H9 (cell line): ENCODE measurements at regions not wholly inside any gene's neighbourhood (a gene's known extent, or its start where the extent isn't known, plus 50 kb on each side); places are given as distances from the start of the nearest gene placed in this dataset.

Source experiments
- DNase-seq: peaks from one replicate; pipeline ENCODE4 v3.0.0-alpha.2; 2017
- H2AFZ ChIP-seq: one replicate; pipeline ENCODE4 v1.6.1; 2013; ENCODE audit warnings: mild to moderate bottlenecking, low read length, control low read depth, moderate library complexity
- H2AK5ac ChIP-seq: 2 replicates; pipeline ENCODE4 v1.6.1; 2013; ENCODE audit warnings: low read length, control low read depth, mixed read lengths; ENCODE audit not compliant: insufficient read length
- H2BK120ac ChIP-seq: one replicate; pipeline ENCODE4 v1.6.1; 2013; ENCODE audit warnings: low read depth, mild to moderate bottlenecking, low read length, control low read depth, inconsistent platforms; ENCODE audit not compliant: poor library complexity, severe bottlenecking
- H2BK12ac ChIP-seq: 2 replicates; pipeline ENCODE4 v1.6.1; 2013; ENCODE audit warnings: low read length, control low read depth, mixed read lengths, low read depth; ENCODE audit not compliant: insufficient read length
- H2BK15ac ChIP-seq: 2 replicates; pipeline ENCODE4 v1.6.1; 2013; ENCODE audit warnings: low read depth, low read length, control low read depth
- H2BK20ac ChIP-seq: one replicate; pipeline ENCODE4 v1.6.1; 2013; ENCODE audit warnings: low read depth, mild to moderate bottlenecking, low read length, control low read depth, inconsistent platforms; ENCODE audit not compliant: poor library complexity, severe bottlenecking
- H2BK5ac ChIP-seq: 2 replicates; pipeline ENCODE4 v1.6.1; 2013; ENCODE audit warnings: low read length, control low read depth, mixed read lengths; ENCODE audit not compliant: insufficient read length
- H3K14ac ChIP-seq: 2 replicates; pipeline ENCODE4 v1.6.1; 2013; ENCODE audit warnings: low read length, control low read depth; ENCODE audit not compliant: insufficient read depth
- H3K18ac ChIP-seq: 2 replicates; pipeline ENCODE4 v1.6.1; 2013; ENCODE audit warnings: low read depth, mild to moderate bottlenecking, mixed read lengths, low read length, control low read depth; ENCODE audit not compliant: insufficient read length
- H3K23ac ChIP-seq: 2 replicates; pipeline ENCODE4 v1.6.1; 2013; ENCODE audit warnings: low read length, control low read depth, mixed read lengths, low read depth; ENCODE audit not compliant: insufficient read length
- H3K23me2 ChIP-seq: 2 replicates; pipeline ENCODE4 v1.6.1; 2013; ENCODE audit warnings: low read depth, mild to moderate bottlenecking, mixed read lengths, low read length, control low read depth; ENCODE audit not compliant: insufficient read length, poor library complexity, severe bottlenecking
- H3K27ac ChIP-seq: 2 replicates; pipeline ENCODE4 v1.5.1; 2013; ENCODE audit warnings: low read length, control low read depth, mixed read lengths, low read depth; ENCODE audit not compliant: insufficient read length
- H3K27me3 ChIP-seq: 2 replicates; pipeline ENCODE4 v1.6.1; 2013; ENCODE audit warnings: low read length, control low read depth, inconsistent platforms; ENCODE audit not compliant: insufficient read depth
- H3K4ac ChIP-seq: 2 replicates; pipeline ENCODE4 v1.6.1; 2013; ENCODE audit warnings: low read depth, mild to moderate bottlenecking, control low read depth, inconsistent platforms, low read length, moderate library complexity
- H3K4me1 ChIP-seq: 2 replicates; pipeline ENCODE4 v1.6.1; 2013; ENCODE audit warnings: low read length, control low read depth, inconsistent platforms; ENCODE audit not compliant: insufficient read depth
- H3K4me2 ChIP-seq: 2 replicates; pipeline ENCODE4 v1.6.1; 2013; ENCODE audit warnings: low read length, control low read depth, mixed read lengths; ENCODE audit not compliant: insufficient read length, insufficient read depth
- H3K56ac ChIP-seq: 2 replicates; pipeline ENCODE4 v1.6.1; 2013; ENCODE audit warnings: low read depth, mild to moderate bottlenecking, mixed read lengths, low read length, control low read depth; ENCODE audit not compliant: insufficient read length
- H3K79me1 ChIP-seq: 2 replicates; pipeline ENCODE4 v1.6.1; 2013; ENCODE audit warnings: low read depth, mild to moderate bottlenecking, moderate library complexity, low read length, control low read depth, inconsistent platforms; ENCODE audit not compliant: insufficient read depth, poor library complexity, severe bottlenecking
- H3K79me2 ChIP-seq: 2 replicates; pipeline ENCODE4 v1.6.1; 2013; ENCODE audit warnings: low read length, control low read depth, inconsistent platforms; ENCODE audit not compliant: insufficient read depth
- H3K9ac ChIP-seq: 2 replicates; pipeline ENCODE4 v1.6.1; 2013; ENCODE audit warnings: low read length, control low read depth, mixed read lengths; ENCODE audit not compliant: insufficient read length; ENCODE audit errors: extremely low read depth
- H3K9me3 ChIP-seq: one replicate; pipeline ENCODE4 v1.6.1; 2013; ENCODE audit warnings: low read depth, low read length, inconsistent platforms; ENCODE audit not compliant: control insufficient read depth
- H3T11ph ChIP-seq: one replicate; pipeline ENCODE4 v1.6.1; 2013; ENCODE audit warnings: mild to moderate bottlenecking, low read length, control low read depth, inconsistent platforms
- H4K20me1 ChIP-seq: one replicate; pipeline ENCODE4 v1.6.1; 2013; ENCODE audit not compliant: control insufficient read depth, insufficient read length, insufficient read depth
- H4K5ac ChIP-seq: 2 replicates; pipeline ENCODE4 v1.6.1; 2013; ENCODE audit warnings: low read depth, mild to moderate bottlenecking, mixed read lengths, low read length, control low read depth; ENCODE audit not compliant: insufficient read length
- H4K8ac ChIP-seq: replicated peaks from 2 replicates; pipeline ENCODE4 v1.6.1; 2013; ENCODE audit warnings: low read length, control low read depth, mixed read lengths, low read depth; ENCODE audit not compliant: insufficient read length
- H4K91ac ChIP-seq: 2 replicates; pipeline ENCODE4 v1.6.1; 2013; ENCODE audit warnings: low read depth, mild to moderate bottlenecking, moderate library complexity, mixed read lengths, low read length, control low read depth; ENCODE audit not compliant: insufficient read length
- H3K27ac Mint-ChIP-seq, 3 experiments: 2 replicates in 2 of 3; 3 replicates in 1 of 3; pipeline ENCODE4 v1.8.0; 2020 to 2021; ENCODE audit warnings: mixed read lengths in 3 of 3, mild to moderate bottlenecking in 1 of 3, moderate library complexity in 1 of 3
- H3K27me3 Mint-ChIP-seq: 2 replicates; pipeline ENCODE4 v1.8.0; 2021; ENCODE audit warnings: low read depth, mild to moderate bottlenecking, moderate library complexity, mixed read lengths
- H3K36me3 Mint-ChIP-seq, 3 experiments: 2 replicates in 2 of 3; 3 replicates in 1 of 3; pipeline ENCODE4 v1.8.0; 2020 to 2021; ENCODE audit warnings: low read depth in 3 of 3, mixed read lengths in 3 of 3; ENCODE audit not compliant: insufficient read depth in 1 of 3
- H3K4me1 Mint-ChIP-seq, 2 experiments: 2 replicates each; pipeline ENCODE4 v1.8.0; 2020; ENCODE audit warnings: mixed read lengths in 2 of 2
- H3K4me3 Mint-ChIP-seq, 2 experiments: 2 replicates in 1 of 2; 3 replicates in 1 of 2; pipeline ENCODE4 v1.8.0; 2020 to 2021; ENCODE audit warnings: mild to moderate bottlenecking in 2 of 2, mixed read lengths in 2 of 2, moderate library complexity in 1 of 2
- H3K9me3 Mint-ChIP-seq, 2 experiments: 2 replicates in 1 of 2; 3 replicates in 1 of 2; pipeline ENCODE4 v1.8.0; 2020; ENCODE audit warnings: mild to moderate bottlenecking in 2 of 2, mixed read lengths in 2 of 2, moderate library complexity in 1 of 2
- CTCF ChIP-seq: fragments of 200-600 bp; sonication (generic); conservative IDR thresholded peaks from 3 replicates; pipeline ENCODE4 v1.8.0; 2021; ENCODE audit warnings: antibody characterized with exemption, mild to moderate bottlenecking
- WGBS: extraction: QIAGEN DNeasy Blood & Tissue Kit; methylation state at CpG from one replicate; pipeline ENCODE4 v1.1.7; 2013; ENCODE audit warnings: missing lambda C conversion rate, low lambda C conversion rate, mixed read lengths; ENCODE audit not compliant: insufficient read length; ENCODE audit errors: extremely low coverage; 5-methylcytosine and 5-hydroxymethylcytosine counted together

DNA sequence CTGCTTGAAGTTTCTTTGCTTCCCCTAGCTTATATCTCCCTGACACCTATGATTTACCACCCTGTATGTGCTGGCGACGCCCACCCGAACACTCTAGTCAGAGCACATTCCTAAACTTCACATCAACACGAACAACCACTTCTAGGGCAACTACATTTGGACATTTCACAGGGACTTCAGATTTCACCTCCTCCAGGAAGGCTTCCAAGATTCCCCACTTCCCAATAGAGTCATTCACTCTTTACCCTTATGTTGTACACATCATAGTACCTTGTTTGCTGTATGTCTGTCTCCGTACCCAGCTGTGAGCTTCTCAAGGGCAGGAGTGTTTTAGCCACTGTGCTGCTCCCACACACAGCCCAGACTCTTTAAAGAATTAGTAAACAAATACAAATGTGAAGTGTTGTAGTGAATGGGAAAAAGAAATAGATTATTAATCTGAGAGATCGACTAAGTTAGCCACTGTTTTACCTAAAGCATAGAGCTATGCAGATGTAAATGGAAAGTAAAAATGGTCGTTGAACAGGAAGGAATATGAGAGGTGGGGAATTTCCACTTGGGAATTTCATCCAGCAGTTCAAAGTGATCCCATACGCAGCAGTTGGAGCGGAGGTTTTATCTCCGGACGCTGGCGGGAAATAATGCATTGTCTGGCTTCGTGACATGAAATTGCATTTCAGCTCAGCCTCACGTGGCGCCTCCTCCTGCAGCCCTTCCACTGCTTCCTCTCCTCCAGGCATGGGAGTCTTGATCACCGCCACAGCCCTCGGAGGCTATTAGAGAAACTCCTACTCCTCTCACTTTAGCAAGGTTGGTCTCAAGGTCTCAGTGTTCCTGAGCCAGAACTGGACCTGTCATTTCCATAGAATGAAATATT lies 233.4 kb upstream of the COPS8 start:
- H2AFZ ChIP-seq = no peak overlapping the region
- H3K4me2 ChIP-seq = no peak overlapping the region
- no peak overlapping the region for H3K18ac ChIP-seq
- H4K91ac ChIP-seq = no peak overlapping the region
- no peak overlapping the region for H3K23ac ChIP-seq
- Mint-ChIP-seq H3K9me3 (peaks cover 8 to 13% of the 10 kb centered on the region in 2 experiments), H3K4me1 (peaks cover 48 to 54% of the 10 kb centered on the region in 2 experiments), H3K27ac (no peak overlapping the region), H3K27me3 (peaks cover 9% of the 10 kb centered on the region), H3K4me3 (no peak overlapping the region), H3K36me3 (peaks cover 6 to 16% (median 8%) of the 10 kb centered on the region in 3 experiments; a peak in 5 of 7 replicates)
- H3K56ac ChIP-seq = no peak overlapping the region
- no peak overlapping the region for H3K14ac ChIP-seq
- H2BK12ac ChIP-seq = no peak overlapping the region
- H3K79me2 ChIP-seq = no peaks in the 10 kb centered on the region
- H3K23me2 ChIP-seq = no peaks in the 10 kb centered on the region
- no peak overlapping the region for H2BK5ac ChIP-seq
- H4K8ac ChIP-seq = no peak overlapping the region
- no peaks in the 10 kb centered on the region for H3K79me1 ChIP-seq
- no peak for TF ChIP-seq CTCF
- no peak overlapping the region for H4K5ac ChIP-seq
- no peak overlapping the region for H3K27ac ChIP-seq
- H3K27me3 ChIP-seq = no peaks in the 10 kb centered on the region; the same call in 1 of the 2 replicates
- no peak overlapping the region for H2BK15ac ChIP-seq
- no CpG with 5 or more reads among the region's 17 CpGs for WGBS
- no peaks in the 10 kb centered on the region for H3K9me3 ChIP-seq
- no peak overlapping the region for H2BK120ac ChIP-seq
- no peaks in the 10 kb centered on the region for H4K20me1 ChIP-seq
- no peak overlapping the region for H2BK20ac ChIP-seq
- H2AK5ac ChIP-seq = no peak overlapping the region
- no peak overlapping the region for H3K4ac ChIP-seq
- no peak overlapping the region for H3K9ac ChIP-seq
- peaks cover 6% of the 10 kb centered on the region; the same call in 1 of the 2 replicates for H3K4me1 ChIP-seq
- no peak overlapping the region for H3T11ph ChIP-seq
- no peak for DNase-seq
